Stimulated activated CD4-positive, alpha-beta T cell treated with anti-CD3 and anti-CD28 coated beads, Interleukin-2, amount 100 ng/mL, for 48 hours (primary cell): ENCODE measurements at regions not wholly inside any gene's neighbourhood (a gene's known extent, or its start where the extent isn't known, plus 50 kb on each side); places are given as distances from the start of the nearest gene placed in this dataset.
"Not testable (repeated sequence)": the region's sequence is repeated elsewhere in the genome, so short reads cannot be mapped to it uniquely, and the experiment has no call there.

ENCODE experiments used
- DNase-seq, 2 donors: peaks; one replicate each; pipeline ENCODE4 v3.0.0-alpha.2; 2020

GRCh38 chr20:1809611-1810510 lies 85.3 kb upstream of the SIRPA start:
- no peak for DNase-seq

GRCh38 chr20:1809131-1809572 lies 86.1 kb upstream of the SIRPA start:
- DNase-seq, result no peak

GRCh38 chr20:1808101-1808500 lies 87.1 kb upstream of the SIRPA start:
- DNase-seq, result no peak

GRCh38 chr20:1807394-1807793 lies 87.8 kb upstream of the SIRPA start:
- no peak for DNase-seq

- no peak for DNase-seq
Measured at GRCh38 chr20:1806456-1806855, 88.8 kb upstream of the SIRPA start.

- DNase-seq, result no peak
Measured at GRCh38 chr20:1805816-1806215, 89.4 kb upstream of the SIRPA start.

GRCh38 chr20:1805161-1805581 lies 90.0 kb upstream of the SIRPA start:
- DNase-seq, result no peak

- no peak for DNase-seq
Measured at GRCh38 chr20:1804554-1804956, 90.7 kb upstream of the SIRPA start.

- no peak for DNase-seq
Measured at GRCh38 chr20:1803932-1804501, 91.2 kb upstream of the SIRPA start.

GRCh38 chr20:1803061-1803931 lies 91.9 kb upstream of the SIRPA start:
- DNase-seq, result peak in 1 of 2 donors; percentile 24

GRCh38 chr20:1802385-1803060 lies 92.7 kb upstream of the SIRPA start:
- peak in 1 of 2 donors; percentile 54 for DNase-seq

- DNase-seq, result no peak
Measured at GRCh38 chr20:1801929-1802306, 93.3 kb upstream of the SIRPA start.

- no peak for DNase-seq
Measured at GRCh38 chr20:1801225-1801928, 93.8 kb upstream of the SIRPA start.

GRCh38 chr20:1800777-1801176 lies 94.4 kb upstream of the SIRPA start:
- DNase-seq, result no peak

- no peak for DNase-seq
Measured at GRCh38 chr20:1800180-1800579, 95.0 kb upstream of the SIRPA start.

GRCh38 chr20:1799746-1800145 lies 95.5 kb upstream of the SIRPA start:
- not testable (repeated sequence) for DNase-seq

- no peak for DNase-seq
Measured at GRCh38 chr20:1798982-1799381, 96.2 kb upstream of the SIRPA start.

GRCh38 chr20:1793821-1794220 lies 101.4 kb upstream of the SIRPA start:
- DNase-seq, result no peak

- DNase-seq, result no peak
Measured at GRCh38 chr20:1792274-1792673, 102.9 kb upstream of the SIRPA start.

GRCh38 chr20:1790386-1790785 lies 104.8 kb upstream of the SIRPA start:
- no peak for DNase-seq

GRCh38 chr20:1788044-1788443 lies 107.2 kb upstream of the SIRPA start:
- DNase-seq, result no peak

- no peak for DNase-seq
Measured at GRCh38 chr20:1786486-1786885, 108.7 kb upstream of the SIRPA start.
